Neural cell (in vitro differentiated cells): ENCODE measurements at regions not wholly inside any gene's neighbourhood (a gene's known extent, or its start where the extent isn't known, plus 50 kb on each side); places are given as distances from the start of the nearest gene placed in this dataset.

ENCODE experiments used
- EP300 ChIP-seq: fragments of 450-650 bp; conservative IDR thresholded peaks from 2 replicates; pipeline ENCODE4 v1.6.1; 2014; ENCODE audit warnings: antibody characterized with exemption, mild to moderate bottlenecking, moderate library complexity; ENCODE audit not compliant: poor library complexity, severe bottlenecking
- TF ChIP-seq, protein P1 (sequence below): fragments of 450-650 bp; IDR thresholded peaks from 2 replicates; pipeline ENCODE4 v1.5.1; 2014; ENCODE audit warnings: antibody characterized with exemption, mild to moderate bottlenecking, moderate library complexity; ENCODE audit not compliant: poor library complexity, severe bottlenecking

DNA sequence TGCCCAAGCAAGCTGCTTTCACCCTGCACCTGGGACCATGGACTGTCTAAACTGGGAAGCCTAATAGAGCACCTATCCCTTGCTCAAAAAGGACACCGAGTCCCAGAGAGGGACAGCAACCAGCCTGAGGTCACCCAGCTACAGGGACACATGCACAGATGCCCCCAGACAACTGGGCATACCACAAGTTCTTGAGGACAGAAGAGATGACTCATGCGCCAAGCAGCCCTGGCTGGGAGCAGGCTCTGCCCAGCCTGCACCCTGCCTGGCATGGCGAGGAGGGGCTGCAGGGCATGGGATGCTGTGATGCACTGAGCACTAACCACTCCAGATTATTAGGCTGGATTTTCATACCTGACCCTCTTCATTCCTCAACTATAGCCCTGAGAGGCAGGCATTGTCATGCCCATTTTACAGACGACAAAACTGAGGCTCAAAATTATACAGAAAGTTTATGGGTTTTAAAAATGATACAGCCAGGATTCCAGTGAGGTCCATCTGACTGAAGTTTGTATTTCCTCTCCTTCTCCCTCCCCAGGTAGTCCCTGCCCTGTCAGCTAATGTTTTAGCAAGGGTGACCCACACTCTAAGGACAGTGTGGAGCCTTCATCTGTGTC lies 289.3 kb upstream of the ZMIZ1 start:
- TF ChIP-seq, protein P1, sequence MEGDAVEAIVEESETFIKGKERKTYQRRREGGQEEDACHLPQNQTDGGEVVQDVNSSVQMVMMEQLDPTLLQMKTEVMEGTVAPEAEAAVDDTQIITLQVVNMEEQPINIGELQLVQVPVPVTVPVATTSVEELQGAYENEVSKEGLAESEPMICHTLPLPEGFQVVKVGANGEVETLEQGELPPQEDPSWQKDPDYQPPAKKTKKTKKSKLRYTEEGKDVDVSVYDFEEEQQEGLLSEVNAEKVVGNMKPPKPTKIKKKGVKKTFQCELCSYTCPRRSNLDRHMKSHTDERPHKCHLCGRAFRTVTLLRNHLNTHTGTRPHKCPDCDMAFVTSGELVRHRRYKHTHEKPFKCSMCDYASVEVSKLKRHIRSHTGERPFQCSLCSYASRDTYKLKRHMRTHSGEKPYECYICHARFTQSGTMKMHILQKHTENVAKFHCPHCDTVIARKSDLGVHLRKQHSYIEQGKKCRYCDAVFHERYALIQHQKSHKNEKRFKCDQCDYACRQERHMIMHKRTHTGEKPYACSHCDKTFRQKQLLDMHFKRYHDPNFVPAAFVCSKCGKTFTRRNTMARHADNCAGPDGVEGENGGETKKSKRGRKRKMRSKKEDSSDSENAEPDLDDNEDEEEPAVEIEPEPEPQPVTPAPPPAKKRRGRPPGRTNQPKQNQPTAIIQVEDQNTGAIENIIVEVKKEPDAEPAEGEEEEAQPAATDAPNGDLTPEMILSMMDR: no peak
- no peak for TF ChIP-seq EP300
